A673 (cell line): ENCODE measurements at regions not wholly inside any gene's neighbourhood (a gene's known extent, or its start where the extent isn't known, plus 50 kb on each side); places are given as distances from the start of the nearest gene placed in this dataset.
"Not testable (repeated sequence)": the region's sequence is repeated elsewhere in the genome, so short reads cannot be mapped to it uniquely, and the experiment has no call there.

Experiments used
- EZH2 ChIP-seq: fragments of 200-600 bp; sonication (generic); IDR thresholded peaks from 2 replicates; pipeline ENCODE4 v1.6.1; 2017; ENCODE audit warnings: borderline replicate concordance, low read depth, mild to moderate bottlenecking, mixed read lengths, antibody characterized with exemption, low read length; ENCODE audit not compliant: poor library complexity, severe bottlenecking
- TF ChIP-seq, protein P1 (sequence below): fragments of 300-800, 200-600 bp; sonication (generic); conservative IDR thresholded peaks from 2 replicates; pipeline ENCODE4 v1.5.1; 2017; ENCODE audit warnings: low read depth, mild to moderate bottlenecking, antibody characterized with exemption, low read length, moderate library complexity, mixed read lengths

DNA sequence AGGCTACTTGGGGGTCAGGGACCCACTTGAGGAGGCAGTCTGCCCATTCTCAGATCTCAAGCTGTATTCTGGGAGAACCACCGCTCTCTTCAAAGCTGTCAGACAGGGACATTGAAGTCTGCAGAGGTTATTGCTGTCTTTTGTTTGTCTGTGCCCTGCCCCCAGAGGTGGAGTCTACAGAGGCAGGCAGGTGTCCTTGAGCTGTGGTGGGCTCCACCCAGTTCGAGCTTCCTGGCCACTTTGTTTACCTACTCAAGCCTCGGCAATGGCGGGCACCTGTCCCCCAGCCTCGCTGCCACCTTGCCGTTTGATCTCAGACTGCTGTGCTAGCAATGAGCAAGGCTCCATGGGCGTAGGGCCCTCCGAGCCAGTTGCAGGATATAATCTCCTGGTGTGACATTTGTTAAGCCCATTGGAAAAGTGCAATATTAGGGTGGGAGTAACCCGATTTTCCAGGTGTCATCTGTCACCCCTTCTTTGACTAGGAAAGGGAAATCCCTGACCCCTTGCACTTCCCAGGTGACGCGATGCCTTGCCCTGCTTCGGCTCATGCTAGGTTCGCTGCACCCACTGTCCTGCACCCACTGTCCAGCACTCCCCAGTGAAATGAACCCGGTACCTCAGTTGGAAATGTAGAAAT is 96.4 kb downstream of the ZNF92 start:
- TF ChIP-seq EZH2: not testable (repeated sequence)
- TF ChIP-seq, protein P1, sequence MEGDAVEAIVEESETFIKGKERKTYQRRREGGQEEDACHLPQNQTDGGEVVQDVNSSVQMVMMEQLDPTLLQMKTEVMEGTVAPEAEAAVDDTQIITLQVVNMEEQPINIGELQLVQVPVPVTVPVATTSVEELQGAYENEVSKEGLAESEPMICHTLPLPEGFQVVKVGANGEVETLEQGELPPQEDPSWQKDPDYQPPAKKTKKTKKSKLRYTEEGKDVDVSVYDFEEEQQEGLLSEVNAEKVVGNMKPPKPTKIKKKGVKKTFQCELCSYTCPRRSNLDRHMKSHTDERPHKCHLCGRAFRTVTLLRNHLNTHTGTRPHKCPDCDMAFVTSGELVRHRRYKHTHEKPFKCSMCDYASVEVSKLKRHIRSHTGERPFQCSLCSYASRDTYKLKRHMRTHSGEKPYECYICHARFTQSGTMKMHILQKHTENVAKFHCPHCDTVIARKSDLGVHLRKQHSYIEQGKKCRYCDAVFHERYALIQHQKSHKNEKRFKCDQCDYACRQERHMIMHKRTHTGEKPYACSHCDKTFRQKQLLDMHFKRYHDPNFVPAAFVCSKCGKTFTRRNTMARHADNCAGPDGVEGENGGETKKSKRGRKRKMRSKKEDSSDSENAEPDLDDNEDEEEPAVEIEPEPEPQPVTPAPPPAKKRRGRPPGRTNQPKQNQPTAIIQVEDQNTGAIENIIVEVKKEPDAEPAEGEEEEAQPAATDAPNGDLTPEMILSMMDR: not testable (repeated sequence)
